ENCODE measurements at regions not wholly inside any gene's neighbourhood (a gene's known extent, or its start where the extent isn't known, plus 50 kb on each side); places are given as distances from the start of the nearest gene placed in this dataset.
"Not testable (repeated sequence)": the region's sequence is repeated elsewhere in the genome, so short reads cannot be mapped to it uniquely, and the experiment has no call there.

DNA sequence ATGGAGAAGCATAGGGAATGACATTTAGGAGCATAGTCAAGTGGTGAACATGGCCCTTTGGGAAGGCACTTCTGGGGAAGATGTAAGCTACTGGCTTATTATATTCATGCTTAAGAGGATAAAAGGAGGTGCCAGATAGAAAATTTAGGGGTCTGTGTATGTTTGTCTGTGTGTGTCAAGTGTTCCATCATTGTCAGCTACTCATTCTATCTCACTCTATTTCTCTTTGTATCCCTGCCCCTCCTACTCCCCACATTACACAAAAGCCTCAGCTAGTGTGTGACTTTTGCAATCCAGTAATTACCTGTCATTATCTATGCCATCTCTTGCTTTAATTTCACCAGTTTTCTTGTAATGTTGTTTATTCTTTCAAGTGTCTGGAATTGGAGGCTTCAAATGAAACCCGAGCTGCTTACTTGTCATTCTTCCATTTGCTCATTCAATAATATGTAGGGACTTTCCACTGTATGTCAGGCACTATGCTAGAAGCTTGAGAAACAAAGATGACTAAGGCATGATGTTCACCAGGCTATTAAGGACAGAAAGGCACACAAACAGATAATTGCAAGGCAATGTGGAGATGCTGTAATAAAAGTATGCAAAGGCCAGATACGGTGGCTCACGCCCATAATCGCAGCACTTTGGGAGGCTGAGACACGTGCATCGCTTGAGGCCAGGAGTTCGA lies 229.8 kb upstream of the TEX13C start:
- DNase-seq = no peak

DNA sequence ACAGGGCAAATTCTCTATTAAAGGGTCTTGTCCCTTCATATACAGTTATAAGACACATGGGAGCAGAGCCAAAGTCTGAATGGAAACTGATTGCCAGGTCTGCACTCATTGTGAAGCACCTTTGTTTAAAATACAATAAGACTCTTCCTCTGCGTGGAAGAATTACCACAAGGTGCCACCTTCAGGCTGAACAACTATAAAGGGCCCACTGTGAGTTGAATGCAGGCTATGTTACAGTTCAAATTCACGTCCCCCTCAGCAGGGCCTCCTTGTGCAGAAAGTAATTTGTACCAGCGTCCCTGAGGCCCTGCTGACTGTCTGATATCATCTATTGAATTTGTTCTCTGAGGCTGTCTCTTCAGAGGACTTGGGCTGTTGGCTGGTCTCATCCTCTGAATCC lies 225.8 kb upstream of the TEX13C start:
- no peak for DNase-seq

DNA sequence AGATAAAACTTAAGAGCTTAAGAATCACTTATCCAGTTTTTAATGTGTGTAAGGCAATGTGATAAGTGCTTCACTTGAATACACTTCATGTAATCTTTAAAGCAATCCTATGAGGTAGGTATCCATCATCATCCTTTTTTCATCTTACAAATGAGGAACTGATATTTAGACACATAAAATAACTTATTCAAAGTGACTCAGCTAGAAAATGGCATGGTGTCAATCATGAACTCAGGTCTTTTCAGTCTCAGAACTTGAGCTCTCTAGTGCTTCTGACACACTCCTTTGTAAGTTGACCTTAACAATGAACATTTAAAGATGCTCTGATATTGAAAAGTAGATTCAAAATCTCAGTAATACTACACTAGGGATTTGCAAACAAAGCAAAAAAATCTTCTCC lies 224.8 kb upstream of the TEX13C start:
- DNase-seq = no peak

DNA sequence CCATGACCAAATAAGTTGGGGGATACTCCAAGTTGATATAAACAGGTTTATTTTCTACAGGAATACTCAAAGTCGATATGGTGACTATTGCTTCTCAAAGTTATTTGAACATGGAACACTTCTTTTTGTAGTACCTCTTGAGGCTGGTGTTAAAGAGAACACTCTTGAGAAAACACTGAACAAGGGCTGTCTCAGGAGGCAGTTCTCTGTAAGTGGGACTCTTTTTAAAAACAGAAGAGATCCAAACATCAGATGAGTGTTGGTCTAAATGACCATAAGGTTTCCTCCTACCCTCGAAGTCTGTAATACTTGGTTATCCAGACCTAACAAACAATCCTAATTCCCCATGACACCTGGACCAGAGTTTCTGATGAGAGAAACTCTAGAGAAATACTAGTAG lies 223.2 kb upstream of the TEX13C start:
- no peak for DNase-seq

DNA sequence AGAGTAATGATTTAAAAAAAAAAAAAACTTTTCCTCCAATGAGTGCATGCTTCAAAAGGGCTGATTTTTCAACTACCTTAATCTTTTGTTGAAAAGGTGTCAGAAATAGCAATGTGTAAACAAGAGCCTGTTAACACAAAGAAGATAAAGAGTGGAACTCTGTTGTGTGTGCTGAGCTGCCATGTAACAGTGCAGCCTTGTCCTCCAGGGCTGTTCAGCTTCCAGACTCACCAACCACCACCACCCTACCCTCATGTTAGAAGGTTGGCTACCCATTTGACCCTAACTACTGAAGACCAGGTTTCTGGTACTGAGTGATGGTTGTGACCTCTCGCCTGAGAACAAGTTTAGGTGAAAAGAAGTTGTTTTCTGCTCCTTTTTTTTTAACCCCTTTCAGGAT lies 222.8 kb upstream of the TEX13C start:
- DNase-seq = no peak

DNA sequence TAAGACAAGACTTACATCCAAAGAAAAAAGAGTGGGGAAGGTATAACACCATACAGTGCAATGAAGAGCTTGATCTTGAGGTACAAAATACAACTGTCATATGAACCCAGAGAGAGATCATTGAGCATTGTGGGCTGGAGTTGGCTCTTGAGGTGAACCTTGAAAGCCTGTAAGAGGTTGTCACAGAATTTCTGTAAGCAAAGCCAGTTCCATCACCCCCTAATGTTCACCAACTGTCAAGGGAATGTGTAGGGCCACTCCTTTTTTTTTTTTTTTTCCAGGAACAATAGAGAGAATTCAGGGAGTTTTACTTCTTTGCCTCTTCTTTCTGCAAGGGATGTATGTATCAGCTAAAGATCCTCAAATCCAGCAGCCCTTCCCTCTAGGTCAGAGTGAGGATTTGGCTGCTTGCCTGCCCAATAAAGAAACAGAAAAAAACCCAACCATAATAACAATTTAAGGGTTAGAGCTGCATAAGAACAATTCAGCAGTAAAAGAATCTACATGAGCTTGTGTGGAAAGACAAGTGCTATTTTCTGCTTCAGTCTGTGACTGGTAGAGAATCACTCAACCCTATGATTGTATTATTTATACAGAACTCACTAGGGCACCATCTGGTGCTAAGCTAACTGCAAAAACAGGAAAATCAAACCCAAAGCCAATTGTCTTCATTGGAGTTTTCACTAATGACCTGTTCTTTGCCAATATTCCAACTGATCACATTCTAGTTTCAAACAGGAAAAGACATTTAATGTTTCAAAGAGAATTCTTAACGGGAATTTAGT lies 217.5 kb upstream of the TEX13C start:
- no peak for DNase-seq

DNA sequence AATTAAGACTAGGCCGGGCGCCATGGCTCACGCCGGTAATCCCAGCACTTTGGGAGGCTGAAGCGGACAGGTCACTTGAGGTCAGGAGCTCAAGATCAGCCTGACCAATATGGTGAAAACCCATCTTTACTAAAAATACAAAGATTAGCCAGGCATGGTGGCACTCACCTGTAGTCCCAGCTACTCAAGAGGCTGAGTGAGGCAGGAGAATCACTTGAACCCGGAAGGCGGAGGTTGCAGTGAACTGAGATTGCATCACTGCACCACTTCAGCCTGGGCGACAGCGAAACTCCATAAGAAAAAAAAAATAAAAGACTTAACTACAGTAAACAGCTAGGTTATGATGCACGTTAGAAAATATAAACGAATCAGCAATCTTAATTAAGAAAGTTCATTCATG lies 216.0 kb upstream of the TEX13C start:
- DNase-seq = no peak

DNA sequence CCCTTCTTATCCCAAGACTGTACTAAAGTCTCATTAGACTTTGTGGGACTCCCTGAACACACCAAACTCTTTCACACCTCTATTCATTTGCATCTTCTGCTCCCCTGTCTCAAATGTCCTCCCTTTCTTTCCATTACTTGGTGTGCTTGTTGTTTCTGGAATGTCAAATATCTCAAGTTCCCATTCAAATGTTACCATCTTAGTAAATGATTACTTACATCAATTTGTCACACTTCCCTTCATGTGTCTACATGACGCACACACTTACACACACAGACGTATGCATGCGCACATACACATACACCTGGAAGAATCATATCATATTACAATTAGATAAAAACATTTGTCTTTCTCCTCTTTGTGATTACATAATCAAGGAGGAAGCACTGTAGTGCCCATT lies 210.8 kb upstream of the TEX13C start:
- DNase-seq = no peak

DNA sequence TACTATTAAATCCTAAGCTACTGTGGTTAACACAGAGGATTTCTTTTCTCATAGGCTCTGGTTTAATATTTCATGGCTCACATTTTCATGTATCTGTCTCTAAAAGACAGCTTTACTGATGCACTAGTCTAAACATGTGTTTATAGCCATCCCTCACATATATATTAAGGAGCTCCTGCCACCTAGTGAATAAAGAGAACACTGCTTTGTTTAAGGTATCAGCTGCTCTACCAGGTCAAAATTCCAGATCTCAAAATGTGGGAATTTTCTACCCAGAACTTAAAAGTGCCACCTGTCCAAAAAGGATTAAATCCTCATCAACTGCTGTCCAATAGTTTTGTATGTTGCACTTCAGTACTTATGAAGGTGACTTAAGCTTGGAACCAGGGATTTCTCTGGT lies 188.5 kb upstream of the TEX13C start:
- no peak for DNase-seq

DNA sequence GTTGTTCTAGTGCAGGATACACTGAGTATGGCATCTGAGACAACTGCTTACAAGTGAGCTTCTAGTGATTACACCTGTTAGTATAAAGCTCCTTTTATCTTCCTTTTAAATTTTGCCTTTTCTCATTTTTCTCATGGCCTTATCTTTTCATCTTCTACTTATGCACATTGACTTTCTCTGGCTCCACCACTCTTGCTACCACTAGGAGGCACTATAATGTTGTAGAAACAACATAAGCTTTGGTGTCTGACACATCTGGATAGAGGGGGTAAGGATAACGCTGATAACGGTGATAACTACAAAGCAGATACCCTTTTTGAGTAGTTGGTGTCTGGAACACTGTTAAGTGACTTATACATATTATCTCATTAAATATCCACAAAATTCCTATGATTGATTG lies 187.4 kb upstream of the TEX13C start:
- DNase-seq = no peak

DNA sequence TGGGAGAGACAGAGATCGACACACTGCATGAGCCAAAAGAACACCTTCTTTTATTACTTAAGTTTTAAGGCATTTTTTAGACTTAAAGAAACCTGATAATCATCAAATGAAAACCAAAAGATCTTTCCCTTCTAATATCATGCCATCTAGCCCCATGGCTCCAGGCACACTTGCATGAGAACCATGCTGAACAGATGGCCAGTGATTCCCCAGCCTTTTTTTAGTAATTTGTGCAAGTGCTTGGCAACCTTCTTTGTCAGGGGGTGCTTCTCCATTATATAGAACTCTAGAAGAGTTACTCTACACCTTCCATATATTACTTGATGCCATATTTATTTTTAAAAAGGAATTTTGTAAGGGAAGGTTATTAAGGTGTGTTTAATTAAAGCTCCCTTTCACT lies 182.2 kb upstream of the TEX13C start:
- DNase-seq = no peak

DNA sequence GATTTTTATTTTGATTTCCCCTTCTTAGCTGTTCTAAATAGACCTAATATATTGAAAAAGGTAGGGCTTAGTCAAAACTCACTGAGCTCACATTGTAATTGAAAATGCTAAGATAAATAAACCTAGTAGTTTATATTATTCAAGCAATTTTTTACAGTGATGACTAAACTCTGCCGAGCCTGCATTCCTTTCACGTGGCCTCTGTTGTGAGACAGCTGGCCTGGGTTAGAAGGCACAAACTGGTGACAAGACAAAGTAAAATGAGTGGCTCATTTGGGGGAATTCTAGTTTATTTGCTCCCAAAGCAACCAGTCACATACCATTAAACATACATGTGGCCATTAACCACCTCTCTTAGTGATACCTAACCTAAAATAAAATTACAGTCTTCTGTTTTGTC lies 169.4 kb upstream of the TEX13C start:
- DNase-seq = no peak

DNA sequence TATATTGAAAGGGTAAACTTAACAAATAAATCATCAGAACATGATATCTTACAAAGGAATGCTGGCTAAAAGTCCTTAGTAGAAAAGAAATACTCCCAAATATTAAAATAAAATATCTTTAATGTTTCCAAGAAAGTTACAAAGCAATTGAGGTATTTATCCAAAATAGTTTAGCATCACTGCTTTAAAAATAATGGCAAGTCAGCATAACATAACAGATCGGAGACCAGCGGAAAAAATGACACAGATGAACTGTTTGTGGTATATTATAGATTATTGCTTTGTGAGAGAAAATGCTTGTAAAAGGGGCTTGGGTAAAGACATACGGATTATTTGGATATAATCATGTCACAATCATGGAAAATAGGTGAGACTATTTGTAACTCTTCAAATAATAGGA lies 168.5 kb upstream of the TEX13C start:
- DNase-seq = no peak

DNA sequence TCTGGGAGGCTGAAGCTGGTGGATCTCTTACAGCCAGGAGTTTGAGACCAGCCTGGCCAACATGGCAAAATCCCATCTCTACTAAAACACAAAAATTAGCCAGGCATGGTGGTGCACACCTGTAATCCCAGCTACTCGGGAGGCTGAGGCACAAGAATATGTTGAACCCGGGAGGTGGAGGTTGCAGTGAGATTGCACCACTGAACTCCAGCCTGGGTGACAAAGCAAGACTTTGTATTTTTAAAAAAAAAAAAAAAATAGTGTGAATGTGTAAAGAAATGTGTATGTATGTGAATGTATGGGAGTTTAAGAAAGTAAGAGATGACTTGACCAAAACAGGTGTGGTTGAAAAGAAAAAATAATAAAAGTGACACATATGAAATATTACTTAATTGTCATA lies 167.7 kb upstream of the TEX13C start:
- no peak for DNase-seq

DNA sequence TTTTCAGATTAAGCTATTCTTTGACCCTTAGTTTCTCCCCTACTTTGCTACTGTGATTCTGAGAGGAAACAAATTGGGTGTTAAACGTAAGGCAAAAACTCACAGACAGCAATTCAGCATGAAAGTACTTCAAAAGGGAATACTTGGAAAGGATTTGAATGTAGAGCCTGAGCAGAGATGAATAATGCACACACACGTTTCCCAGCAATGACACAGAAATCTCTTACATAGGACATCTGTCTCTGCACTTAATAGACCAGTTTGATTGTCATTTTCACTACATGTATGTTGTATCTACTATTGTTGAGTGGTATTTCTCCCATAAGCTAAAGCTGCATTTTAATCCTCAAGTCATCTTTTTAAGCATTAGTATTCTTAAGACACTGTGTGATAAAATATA lies 166.1 kb upstream of the TEX13C start:
- DNase-seq = no peak

DNA sequence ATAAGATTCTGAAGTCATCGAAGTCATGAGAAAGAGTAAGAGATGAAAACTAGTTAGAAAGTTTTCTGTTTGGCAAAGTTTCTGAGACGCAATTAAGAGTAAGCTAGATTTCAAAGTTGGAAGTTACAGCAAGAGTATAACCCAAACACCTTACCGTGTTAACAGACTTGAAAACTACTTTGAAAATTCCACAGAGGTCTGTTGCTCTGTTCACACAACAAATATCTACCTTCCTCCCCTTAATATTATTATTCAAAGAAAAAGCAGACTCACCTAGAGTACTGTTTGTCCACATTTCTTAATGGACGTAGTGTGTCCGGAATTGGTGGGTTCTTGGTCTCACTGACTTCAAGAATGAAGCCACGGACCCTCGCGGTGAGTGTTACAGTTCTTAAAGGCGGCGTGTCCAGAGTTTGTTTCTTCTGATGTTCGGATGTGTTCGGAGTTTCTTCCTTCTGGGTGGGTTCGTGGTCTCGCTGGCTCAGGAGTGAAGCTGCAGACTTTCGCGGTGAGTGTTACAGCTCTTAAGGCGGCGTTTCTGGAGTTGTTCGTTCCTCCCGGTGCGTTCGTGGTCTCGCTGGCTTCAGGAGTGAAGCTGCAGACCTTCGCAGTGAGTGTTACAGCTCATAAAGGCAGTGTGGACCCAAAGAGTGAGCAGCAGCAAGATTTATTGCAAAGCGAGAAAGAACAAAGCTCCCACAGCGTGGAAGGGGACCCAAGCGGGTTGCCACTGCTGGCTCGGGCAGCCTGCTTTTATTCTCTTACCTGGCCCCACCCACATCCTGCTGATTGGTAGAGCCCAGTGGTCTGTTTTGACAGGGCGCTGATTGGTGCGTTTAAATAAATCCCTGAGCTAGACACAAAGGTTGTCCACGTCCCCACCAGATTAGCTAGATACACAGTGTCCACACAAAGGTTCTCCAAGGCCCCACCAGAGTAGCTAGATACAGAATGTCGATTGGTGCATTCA lies 165.1 kb upstream of the TEX13C start:
- DNase-seq = not testable (repeated sequence)

DNA sequence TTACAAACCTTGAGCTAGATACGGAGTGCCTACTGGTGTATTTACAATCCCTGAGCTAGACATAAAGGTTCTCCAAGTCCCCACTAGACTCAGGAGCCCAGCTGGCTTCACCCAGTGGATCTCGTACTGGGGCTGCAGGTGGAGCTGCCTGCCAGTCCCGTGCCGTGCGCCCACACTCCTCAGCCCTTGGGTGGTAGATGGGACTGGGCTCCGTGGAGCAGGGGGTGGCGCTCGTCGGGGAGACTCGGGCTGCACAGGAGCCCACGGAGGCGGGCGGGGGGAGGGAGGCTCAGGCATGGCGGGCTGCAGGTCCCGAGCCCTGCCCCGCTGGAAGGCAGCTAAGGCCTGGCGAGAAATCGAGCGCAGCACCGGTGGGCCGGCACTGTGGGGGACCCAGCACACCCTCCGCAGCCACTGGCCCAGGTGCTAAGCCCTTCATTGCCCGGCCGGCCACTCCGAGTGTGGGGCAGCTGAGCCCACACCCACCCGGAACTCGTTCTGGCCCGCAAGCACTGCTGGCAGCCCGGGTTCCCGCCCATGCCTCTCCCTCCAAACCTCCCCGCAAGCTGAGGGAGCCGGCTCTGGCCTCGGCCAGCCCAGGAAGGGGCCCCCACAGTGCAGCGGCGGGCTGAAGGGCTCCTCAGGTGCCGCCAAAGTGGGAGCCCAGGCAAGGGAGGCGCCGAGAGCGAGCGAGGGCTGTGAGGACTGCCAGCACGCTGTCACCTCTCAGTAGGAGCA lies 164.2 kb upstream of the TEX13C start:
- not testable (repeated sequence) for DNase-seq

DNA sequence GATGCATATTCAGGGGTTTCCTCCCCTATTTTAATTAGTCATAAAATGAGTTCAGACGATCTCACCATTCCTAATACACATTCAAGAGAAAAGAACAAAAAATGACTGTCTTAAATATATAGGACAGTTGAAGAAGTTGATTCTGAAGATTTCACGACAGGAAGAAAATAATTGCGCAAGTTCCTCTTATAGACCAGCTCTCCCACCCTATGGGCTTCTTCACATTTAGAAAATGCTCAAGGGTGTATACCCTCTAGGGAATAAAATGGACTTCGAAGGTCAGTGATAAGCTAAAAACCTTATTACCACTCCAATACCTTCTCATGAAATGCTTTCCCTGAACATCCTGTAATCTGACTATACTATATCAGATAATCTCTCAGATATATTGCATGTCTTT lies 149.2 kb upstream of the TEX13C start:
- DNase-seq = no peak

DNA sequence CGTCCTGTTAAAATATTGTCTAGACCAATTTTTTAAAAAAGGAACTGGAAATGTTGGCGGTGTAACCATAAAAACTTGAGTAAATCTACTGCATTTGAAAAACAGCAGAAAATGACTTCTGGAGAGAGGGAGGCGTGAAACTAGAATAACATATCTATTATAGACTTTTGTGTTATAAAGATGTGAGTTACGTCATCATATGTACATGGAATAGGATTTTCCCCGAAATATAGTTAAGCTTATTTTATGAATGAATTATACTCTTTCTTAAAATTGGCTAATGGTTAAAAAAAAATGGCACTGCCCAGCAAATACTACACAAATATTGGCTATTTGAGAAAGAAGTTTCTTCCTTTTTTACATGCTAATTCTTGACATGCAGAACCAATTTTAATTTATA lies 147.1 kb upstream of the TEX13C start:
- no peak for DNase-seq

DNA sequence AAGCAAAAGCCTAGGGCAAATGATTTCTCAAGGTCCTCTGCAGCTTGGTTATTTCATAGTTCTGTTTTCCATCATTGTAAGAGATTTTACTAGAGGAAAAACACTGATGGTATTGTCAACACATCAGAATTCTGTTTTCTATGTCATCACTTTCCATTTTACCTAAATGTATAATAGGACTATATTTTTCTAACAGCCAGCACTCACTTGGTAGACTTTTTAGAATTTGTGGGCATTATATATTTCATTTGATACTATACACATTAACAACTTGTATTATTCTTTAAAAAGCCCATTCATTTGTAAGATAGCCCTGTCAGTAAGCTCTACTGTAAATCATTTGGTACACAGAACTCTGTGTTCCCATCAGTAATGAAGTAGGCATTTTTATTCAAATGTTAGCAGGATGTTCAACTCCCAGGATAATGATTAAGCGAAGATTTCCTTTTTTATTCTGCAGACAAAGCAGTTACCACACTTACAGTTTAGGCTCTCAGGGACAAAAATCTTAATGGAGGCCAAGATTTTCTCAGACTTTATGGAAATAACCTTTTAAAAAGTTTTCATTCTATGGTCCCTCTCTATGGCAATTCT lies 143.6 kb upstream of the TEX13C start:
- no peak for DNase-seq

DNA sequence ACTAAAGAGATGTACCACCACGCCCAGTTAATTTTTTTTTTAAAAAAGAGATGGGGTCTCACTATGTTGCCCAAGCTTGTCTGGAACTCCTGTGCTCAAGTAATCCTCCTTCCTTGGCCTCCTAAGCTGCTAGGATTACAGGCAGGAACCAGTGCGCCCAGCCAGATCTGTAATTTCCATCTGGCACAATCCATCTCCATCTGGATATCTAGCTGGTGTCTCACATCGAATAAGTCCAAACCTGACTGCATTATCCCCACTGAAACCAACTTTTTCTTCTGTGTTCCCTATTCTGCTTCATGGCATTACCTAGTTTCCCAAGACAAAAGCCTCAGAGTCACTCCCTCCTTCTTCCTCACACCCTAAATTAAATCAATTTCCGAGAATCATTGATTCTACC lies 125.8 kb upstream of the TEX13C start:
- no peak for DNase-seq

DNA sequence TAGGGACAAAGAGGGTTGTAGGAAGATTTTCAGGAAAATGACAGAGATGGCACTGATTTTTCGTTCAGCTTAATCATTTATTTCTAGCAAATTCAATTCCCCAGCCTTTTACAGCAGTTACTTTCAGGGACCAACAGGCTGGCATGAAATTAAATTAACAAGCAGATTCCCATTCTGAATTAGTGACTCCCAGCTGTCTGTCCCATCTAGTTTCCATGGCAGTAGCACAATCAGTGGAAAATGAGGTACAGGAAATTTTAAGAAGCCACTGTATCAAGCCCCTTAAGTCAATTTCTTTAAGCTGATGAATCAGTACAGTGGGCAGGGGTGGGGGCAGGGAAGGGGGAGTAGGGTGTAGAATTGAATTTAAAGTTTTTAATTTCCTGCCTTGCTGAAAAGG lies 121.1 kb upstream of the TEX13C start:
- DNase-seq = no peak
